GM12874 (cell line): ENCODE measurements at regions not wholly inside any gene's neighbourhood (a gene's known extent, or its start where the extent isn't known, plus 50 kb on each side); places are given as distances from the start of the nearest gene placed in this dataset.

Source experiments
- TF ChIP-seq, protein P1 (sequence below): IDR thresholded peaks from 2 replicates; pipeline ENCODE4 v1.5.1; 2011; ENCODE audit warnings: low read depth, mild to moderate bottlenecking, control low read depth, low read length, moderate library complexity; ENCODE audit not compliant: insufficient read depth

DNA sequence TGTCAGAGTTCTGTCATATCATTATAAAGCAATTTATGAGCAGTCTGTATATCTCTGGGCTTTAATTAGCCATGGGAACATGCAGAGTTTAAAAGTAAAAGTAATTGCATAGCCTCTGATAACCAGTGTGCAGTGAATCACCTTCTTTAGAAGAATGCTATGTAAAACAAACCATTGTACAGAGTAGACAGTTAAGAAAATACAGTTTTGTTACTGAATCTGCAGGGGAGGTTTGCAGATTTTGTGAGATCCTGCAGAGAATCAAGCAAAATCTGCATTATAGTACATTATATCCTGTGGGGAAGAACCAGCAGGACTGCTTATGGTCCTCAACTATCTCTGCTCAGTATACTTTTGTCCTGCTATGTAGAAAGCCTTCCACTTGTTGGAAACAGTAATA, 396.2 kb upstream of the NAALADL2 start:
- TF ChIP-seq, protein P1, sequence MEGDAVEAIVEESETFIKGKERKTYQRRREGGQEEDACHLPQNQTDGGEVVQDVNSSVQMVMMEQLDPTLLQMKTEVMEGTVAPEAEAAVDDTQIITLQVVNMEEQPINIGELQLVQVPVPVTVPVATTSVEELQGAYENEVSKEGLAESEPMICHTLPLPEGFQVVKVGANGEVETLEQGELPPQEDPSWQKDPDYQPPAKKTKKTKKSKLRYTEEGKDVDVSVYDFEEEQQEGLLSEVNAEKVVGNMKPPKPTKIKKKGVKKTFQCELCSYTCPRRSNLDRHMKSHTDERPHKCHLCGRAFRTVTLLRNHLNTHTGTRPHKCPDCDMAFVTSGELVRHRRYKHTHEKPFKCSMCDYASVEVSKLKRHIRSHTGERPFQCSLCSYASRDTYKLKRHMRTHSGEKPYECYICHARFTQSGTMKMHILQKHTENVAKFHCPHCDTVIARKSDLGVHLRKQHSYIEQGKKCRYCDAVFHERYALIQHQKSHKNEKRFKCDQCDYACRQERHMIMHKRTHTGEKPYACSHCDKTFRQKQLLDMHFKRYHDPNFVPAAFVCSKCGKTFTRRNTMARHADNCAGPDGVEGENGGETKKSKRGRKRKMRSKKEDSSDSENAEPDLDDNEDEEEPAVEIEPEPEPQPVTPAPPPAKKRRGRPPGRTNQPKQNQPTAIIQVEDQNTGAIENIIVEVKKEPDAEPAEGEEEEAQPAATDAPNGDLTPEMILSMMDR, result no peak

DNA sequence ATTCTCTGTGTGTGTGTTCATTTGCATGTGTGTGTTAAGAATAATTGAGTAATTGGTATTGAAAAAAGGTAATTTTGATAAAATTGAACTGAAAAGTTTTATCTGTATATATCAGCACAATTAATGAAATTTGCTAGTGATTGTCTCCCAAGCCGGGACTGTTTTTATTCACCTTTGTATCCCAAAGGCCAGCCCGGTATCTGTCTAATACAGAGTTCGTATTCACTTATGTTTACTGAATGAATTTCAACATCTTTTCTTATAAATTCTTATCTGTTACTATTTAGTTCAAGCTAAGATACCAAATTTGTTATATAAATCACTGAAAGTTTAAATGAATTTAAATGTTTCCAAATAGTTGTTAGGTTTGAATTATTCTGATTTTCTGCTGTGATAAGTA, 394.0 kb upstream of the NAALADL2 start:
- TF ChIP-seq, protein P1, result no peak

DNA sequence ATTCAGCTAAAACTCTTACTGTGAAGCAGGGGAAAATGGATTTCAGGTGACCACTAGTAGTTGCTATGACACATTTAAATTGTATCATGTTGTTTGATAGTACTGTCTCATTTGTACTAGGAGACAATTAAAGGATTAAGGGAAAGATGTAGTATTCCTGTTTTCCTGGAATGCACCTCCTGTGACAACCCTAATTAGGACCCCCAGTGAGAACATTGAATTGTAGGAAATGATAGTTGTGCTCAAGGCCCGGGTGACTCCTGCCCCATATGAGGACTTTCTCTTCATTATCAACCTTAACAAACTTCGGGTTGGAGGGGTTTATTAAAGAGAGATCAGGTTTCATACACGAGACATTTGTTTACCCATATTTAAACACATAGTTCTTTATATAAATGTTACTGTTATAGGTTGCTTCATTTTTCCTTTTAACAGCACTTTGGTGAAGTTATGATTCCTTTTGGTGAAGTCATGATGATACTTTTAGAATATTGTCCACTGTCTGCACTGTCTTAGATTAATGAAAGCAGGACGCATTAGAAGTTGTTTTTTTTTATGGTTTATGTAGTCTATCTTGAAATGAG, 392.6 kb upstream of the NAALADL2 start:
- TF ChIP-seq, protein P1, result no peak

DNA sequence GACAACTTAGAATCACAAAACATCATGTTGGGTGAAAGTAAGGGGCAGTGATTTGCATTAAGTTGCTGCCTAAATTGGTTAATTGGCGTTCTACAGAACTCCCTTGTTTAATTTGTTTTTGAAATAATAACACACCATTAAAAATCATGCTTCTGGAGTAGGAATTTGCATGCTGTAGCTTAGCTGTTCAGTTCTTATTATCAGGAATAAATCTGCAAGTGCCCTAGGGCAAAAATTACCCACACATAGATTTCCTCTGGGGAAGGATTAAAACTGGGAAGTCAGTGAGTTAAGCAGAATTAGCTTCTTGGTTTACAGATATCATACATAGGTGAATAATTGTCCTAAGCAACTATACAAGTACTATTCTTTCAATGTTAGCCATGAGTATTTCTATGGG, 381.6 kb upstream of the NAALADL2 start:
- TF ChIP-seq, protein P1, result no peak

DNA sequence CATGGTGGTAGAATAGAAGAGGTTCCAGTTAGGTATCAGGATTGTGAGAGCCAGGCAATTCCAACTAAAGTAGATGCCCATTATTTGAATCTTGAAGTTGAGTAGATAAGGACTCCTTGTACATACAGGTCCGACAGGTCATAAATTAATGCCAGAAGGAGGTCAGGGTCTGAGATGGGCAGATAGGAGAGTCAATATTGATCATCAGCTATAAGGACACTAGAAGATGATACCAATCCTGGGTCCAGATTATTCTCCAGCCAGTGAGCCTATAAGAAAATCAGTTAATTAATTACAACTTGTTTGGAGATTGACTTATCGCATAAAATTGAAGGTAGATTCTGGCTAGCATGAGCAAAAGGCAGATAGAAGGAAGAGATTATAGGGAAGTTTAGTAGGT, 378.4 kb upstream of the NAALADL2 start:
- TF ChIP-seq, protein P1, result no peak

DNA sequence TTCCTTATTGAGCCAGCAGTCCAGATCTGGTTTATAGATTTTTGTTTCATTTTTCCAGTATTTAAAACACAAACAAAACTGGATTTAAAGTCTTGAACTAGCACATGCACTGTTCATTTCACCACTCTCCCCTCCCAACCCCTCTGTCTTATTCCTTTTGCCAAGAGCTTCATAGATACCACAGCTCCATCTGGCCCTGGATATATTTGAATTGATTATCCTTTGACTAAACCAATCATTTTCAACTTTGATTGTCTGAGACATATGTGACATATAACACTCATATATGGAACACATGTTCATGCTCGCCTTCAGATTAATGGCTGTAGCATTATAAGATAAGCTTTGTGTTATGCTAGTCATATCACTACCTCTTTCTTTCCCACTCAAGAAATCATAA, 376.6 kb upstream of the NAALADL2 start:
- TF ChIP-seq, protein P1, result no peak

DNA sequence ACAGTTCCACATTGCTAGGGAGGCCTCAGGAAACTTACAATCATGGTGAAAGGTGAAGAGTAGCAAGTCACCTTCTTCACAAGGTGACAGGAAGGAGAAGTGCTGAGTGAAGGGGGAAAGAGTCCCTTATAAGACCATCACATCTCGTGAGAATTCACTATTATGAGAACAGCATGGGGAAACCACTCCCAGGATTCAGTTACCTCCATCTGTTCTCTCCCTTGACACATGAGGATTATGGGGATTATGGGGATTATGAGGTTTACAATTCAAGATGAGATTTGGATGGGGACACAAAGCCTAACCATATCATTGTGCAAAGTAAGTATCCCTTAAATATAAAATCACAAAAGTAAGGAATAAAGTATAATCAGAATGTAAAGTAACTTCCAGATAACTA, 375.9 kb upstream of the NAALADL2 start:
- TF ChIP-seq, protein P1, result no peak
